ENCODE measurements at regions not wholly inside any gene's neighbourhood (a gene's known extent, or its start where the extent isn't known, plus 50 kb on each side); places are given as distances from the start of the nearest gene placed in this dataset.
"Not testable (repeated sequence)": the region's sequence is repeated elsewhere in the genome, so short reads cannot be mapped to it uniquely, and the experiment has no call there.

- DNase-seq = no peak
These were observed 326.8 kb upstream of the SGCD start for GRCh38 chr5:156000115-156000514.

GRCh38 chr5:156004754-156005153, 322.2 kb upstream of the SGCD start:
- DNase-seq = no peak

GRCh38 chr5:156006026-156006647, 320.8 kb upstream of the SGCD start:
- no peak for DNase-seq

- DNase-seq = no peak
These were observed 318.1 kb upstream of the SGCD start for GRCh38 chr5:156008844-156009243.

GRCh38 chr5:156009583-156009982, 317.4 kb upstream of the SGCD start:
- no peak for DNase-seq

- no peak for DNase-seq
These were observed 311.8 kb upstream of the SGCD start for GRCh38 chr5:156015137-156015536.

- no peak for DNase-seq
These were observed 307.8 kb upstream of the SGCD start for GRCh38 chr5:156019130-156019529.

GRCh38 chr5:156019571-156020180, 307.3 kb upstream of the SGCD start:
- no peak for DNase-seq

- DNase-seq = no peak
These were observed 306.3 kb upstream of the SGCD start for GRCh38 chr5:156020647-156021046.

- DNase-seq = no peak
These were observed 305.1 kb upstream of the SGCD start for GRCh38 chr5:156021866-156022265.

GRCh38 chr5:156025656-156026055, 301.3 kb upstream of the SGCD start:
- no peak for DNase-seq

GRCh38 chr5:156031181-156031580, 295.8 kb upstream of the SGCD start:
- no peak for DNase-seq

- DNase-seq = no peak
These were observed 290.3 kb upstream of the SGCD start for GRCh38 chr5:156036640-156037039.

- DNase-seq = no peak
These were observed 289.6 kb upstream of the SGCD start for GRCh38 chr5:156037151-156037909.

- DNase-seq = no peak
These were observed 284.2 kb upstream of the SGCD start for GRCh38 chr5:156042726-156043125.

- DNase-seq = no peak
These were observed 283.6 kb upstream of the SGCD start for GRCh38 chr5:156043351-156043750.

- DNase-seq = no peak
These were observed 275.0 kb upstream of the SGCD start for GRCh38 chr5:156051972-156052371.

- no peak for DNase-seq
These were observed 274.3 kb upstream of the SGCD start for GRCh38 chr5:156052656-156053055.

- no peak for DNase-seq
These were observed 273.9 kb upstream of the SGCD start for GRCh38 chr5:156053056-156053455.

- no peak for DNase-seq
These were observed 250.1 kb upstream of the SGCD start for GRCh38 chr5:156076912-156077311.

- DNase-seq = no peak
These were observed 239.3 kb upstream of the SGCD start for GRCh38 chr5:156087577-156088110.

GRCh38 chr5:156089955-156090940, 236.7 kb upstream of the SGCD start:
- DNase-seq = not testable (repeated sequence)

GRCh38 chr5:156093024-156093423, 233.9 kb upstream of the SGCD start:
- DNase-seq = no peak

All from NCI-H526 (cell line).